A673 (cell line): ENCODE measurements at regions not wholly inside any gene's neighbourhood (a gene's known extent, or its start where the extent isn't known, plus 50 kb on each side); places are given as distances from the start of the nearest gene placed in this dataset.

ENCODE experiments used
- BruUV-seq: library from RNA; stranded (reverse); fragments of 400-500 nt; replicated peaks from 2 replicates; lab custom pipeline; 2021; lab: Mats Ljungman, UMichigan
- CTCF ChIA-PET: fragments of 300-600 bp; sonication (Branson Sonifier 250); formaldehyde crosslinking; loops from one replicate; lab custom pipeline; 2022; ENCODE audit warnings: antibody characterized with exemption; lab: Charles Lee
- POLR2A ChIA-PET: fragments of 300-600 bp; sonication (Branson Sonifier 250); formaldehyde crosslinking; loops from one replicate; lab custom pipeline; 2022; ENCODE audit warnings: antibody characterized with exemption; ENCODE audit not compliant: low non-redundant PET; lab: Charles Lee
- DNase-seq: peaks from one replicate; pipeline ENCODE4 v3.0.0-alpha.2; 2015; ENCODE audit warnings: low spot score
- H3K27ac ChIP-seq: fragments of 200-600 bp; sonication (generic); 2 replicates; pipeline ENCODE4 v1.5.1; 2016; ENCODE audit warnings: mixed run types, low read depth, mild to moderate bottlenecking, mixed read lengths, antibody characterized with exemption, low read length; ENCODE audit not compliant: poor library complexity, severe bottlenecking
- H3K27me3 ChIP-seq: fragments of 200-600 bp; sonication (generic); replicated peaks from 2 replicates; pipeline ENCODE4 v1.6.1; 2017; ENCODE audit warnings: mixed run types, low read depth, mild to moderate bottlenecking, mixed read lengths, antibody characterized with exemption, low read length; ENCODE audit not compliant: insufficient read depth, poor library complexity
- H3K36me3 ChIP-seq: fragments of 200-600 bp; sonication (generic); 2 replicates; pipeline ENCODE4 v1.6.1; 2016; ENCODE audit warnings: mixed run types, mild to moderate bottlenecking, mixed read lengths, antibody characterized with exemption, low read length; ENCODE audit not compliant: insufficient read depth, poor library complexity, severe bottlenecking
- H3K4me1 ChIP-seq: fragments of 200-600 bp; sonication (generic); 2 replicates; pipeline ENCODE4 v1.6.1; 2017; ENCODE audit warnings: mixed run types, mild to moderate bottlenecking, mixed read lengths, antibody characterized with exemption, low read length; ENCODE audit not compliant: insufficient read depth, poor library complexity, severe bottlenecking
- H3K4me3 ChIP-seq: fragments of 200-600 bp; sonication (generic); 2 replicates; pipeline ENCODE4 v1.5.1; 2016; ENCODE audit warnings: low read depth, mixed run types, mild to moderate bottlenecking, mixed read lengths, low read length; ENCODE audit not compliant: poor library complexity, severe bottlenecking
- H3K9me3 ChIP-seq: fragments of 200-600 bp; sonication (generic); 2 replicates; pipeline ENCODE4 v1.6.1; 2016; ENCODE audit warnings: mixed run types, low read depth, mild to moderate bottlenecking, mixed read lengths, antibody characterized with exemption, low read length; ENCODE audit not compliant: poor library complexity, severe bottlenecking
- EZH2 ChIP-seq: fragments of 200-600 bp; sonication (generic); IDR thresholded peaks from 2 replicates; pipeline ENCODE4 v1.6.1; 2017; ENCODE audit warnings: borderline replicate concordance, low read depth, mild to moderate bottlenecking, mixed read lengths, antibody characterized with exemption, low read length; ENCODE audit not compliant: poor library complexity, severe bottlenecking
- intact Hi-C: fragments of 100-400 bp; cut with micrococcal nuclease; formaldehyde crosslinking; loops from one replicate; pipeline ENCODE4 v1.10.0; 2022; ENCODE audit not compliant: unreplicated experiment
- TF ChIP-seq, protein P1 (sequence below): fragments of 300-800, 200-600 bp; sonication (generic); conservative IDR thresholded peaks from 2 replicates; pipeline ENCODE4 v1.5.1; 2017; ENCODE audit warnings: low read depth, mild to moderate bottlenecking, antibody characterized with exemption, low read length, moderate library complexity, mixed read lengths

DNA sequence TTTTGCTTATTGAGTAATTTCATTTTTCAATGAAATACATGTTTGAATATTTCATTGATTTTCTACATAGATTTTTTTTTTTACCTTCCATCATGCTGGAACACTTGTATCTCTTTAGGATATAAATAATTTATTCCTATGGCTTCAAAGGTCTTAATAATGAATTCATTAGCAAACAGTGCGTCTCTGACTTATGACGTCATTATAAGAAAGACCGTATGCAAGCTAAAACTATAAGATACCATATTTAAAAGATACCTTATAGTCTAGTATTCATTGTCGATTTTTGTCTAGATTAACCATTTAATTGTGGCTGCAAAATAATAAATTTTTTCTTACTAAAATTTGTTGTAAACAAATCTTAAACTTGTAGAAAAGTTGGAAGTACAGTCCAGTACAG lies 187.7 kb upstream of the CHD1 start:
- H3K4me1 ChIP-seq, result no peaks in the 10 kb centered on the region
- H3K27me3 ChIP-seq, result no peaks in the 10 kb centered on the region
- no TSS peak for BruUV-seq
- intact Hi-C loops, result no loop called here
- no peak for TF ChIP-seq EZH2
- TF ChIP-seq, protein P1, sequence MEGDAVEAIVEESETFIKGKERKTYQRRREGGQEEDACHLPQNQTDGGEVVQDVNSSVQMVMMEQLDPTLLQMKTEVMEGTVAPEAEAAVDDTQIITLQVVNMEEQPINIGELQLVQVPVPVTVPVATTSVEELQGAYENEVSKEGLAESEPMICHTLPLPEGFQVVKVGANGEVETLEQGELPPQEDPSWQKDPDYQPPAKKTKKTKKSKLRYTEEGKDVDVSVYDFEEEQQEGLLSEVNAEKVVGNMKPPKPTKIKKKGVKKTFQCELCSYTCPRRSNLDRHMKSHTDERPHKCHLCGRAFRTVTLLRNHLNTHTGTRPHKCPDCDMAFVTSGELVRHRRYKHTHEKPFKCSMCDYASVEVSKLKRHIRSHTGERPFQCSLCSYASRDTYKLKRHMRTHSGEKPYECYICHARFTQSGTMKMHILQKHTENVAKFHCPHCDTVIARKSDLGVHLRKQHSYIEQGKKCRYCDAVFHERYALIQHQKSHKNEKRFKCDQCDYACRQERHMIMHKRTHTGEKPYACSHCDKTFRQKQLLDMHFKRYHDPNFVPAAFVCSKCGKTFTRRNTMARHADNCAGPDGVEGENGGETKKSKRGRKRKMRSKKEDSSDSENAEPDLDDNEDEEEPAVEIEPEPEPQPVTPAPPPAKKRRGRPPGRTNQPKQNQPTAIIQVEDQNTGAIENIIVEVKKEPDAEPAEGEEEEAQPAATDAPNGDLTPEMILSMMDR, result no peak
- POLR2A ChIA-PET, result no interaction called here
- no peaks in the 10 kb centered on the region for H3K9me3 ChIP-seq
- H3K27ac ChIP-seq, result no peak overlapping the region
- CTCF ChIA-PET, result no interaction called here
- no peak overlapping the region for H3K4me3 ChIP-seq
- H3K36me3 ChIP-seq, result no peaks in the 10 kb centered on the region
- DNase-seq, result no peak

DNA sequence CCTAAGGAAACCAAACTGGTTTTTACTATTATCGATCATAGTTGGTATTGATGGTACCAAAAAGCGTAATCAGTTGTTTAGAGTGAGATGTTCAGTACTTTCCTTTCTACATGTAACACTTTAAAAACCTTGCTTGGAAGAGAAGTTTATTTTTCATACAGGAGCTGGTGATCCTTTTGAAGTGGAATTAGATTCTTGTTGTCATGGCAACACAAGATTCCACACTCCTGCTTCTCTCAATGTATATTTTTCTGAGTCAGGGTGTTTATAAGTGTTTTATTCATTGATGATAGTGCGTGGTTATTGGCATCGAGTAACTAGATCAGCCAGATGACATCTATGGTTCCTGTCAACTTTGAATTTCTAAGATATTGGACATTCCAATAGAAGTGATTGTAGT lies 181.1 kb upstream of the CHD1 start:
- no peaks in the 10 kb centered on the region for H3K27me3 ChIP-seq
- DNase-seq, result no peak

DNA sequence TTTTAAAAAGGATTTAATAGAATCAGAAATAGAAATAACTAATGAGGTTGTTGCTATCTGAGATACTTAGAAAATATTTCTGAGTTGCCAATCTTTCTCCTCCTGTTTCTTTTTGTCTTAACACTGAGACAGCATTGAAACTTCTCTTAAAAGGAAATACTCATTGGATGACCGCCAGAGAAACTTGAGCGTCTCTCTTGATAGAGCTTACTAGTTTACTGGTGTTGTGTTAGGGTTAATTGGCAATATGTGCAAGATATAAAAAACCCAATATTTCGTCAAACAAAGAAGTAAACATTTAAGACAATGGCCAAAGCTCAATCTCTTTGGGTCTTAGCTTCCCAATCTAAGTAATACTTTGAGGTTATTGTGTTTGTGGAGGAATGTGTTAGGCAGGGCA lies 176.4 kb upstream of the CHD1 start:
- DNase-seq, result peak; percentile 53
- no peaks in the 10 kb centered on the region for H3K27me3 ChIP-seq
- no peak overlapping the region for H3K27ac ChIP-seq
- ChIA-PET CTCF (interaction anchor here (0.6 to 0.8 kb wide), 6 partner anchors 14 to 1671 kb away, joined by 3 to 12 read pairs (median 6); no protein-coding TSS in a partner anchor), POLR2A (no interaction called here)
- no TSS peak for BruUV-seq
- intact Hi-C loops, result loop anchor here (10.0 kb wide), 1 partner anchor 210 kb away; no protein-coding TSS in a partner anchor
- no peaks in the 10 kb centered on the region for H3K4me1 ChIP-seq
- TF ChIP-seq, protein P1, result no peak
- TF ChIP-seq EZH2, result no peak
- no peak overlapping the region for H3K4me3 ChIP-seq
- H3K36me3 ChIP-seq, result no peaks in the 10 kb centered on the region
- no peaks in the 10 kb centered on the region for H3K9me3 ChIP-seq

More for the DNA sequence above, 181.1 kb upstream of the CHD1 start:
- ChIA-PET POLR2A (no interaction called here), CTCF (no interaction called here)
- no TSS peak for BruUV-seq
- H3K36me3 ChIP-seq, result no peaks in the 10 kb centered on the region
- no peak overlapping the region for H3K4me3 ChIP-seq
- H3K9me3 ChIP-seq, result no peaks in the 10 kb centered on the region
- no peak for TF ChIP-seq EZH2
- TF ChIP-seq, protein P1, result no peak
- intact Hi-C loops, result loop anchor here (10.0 kb wide), 1 partner anchor 205 kb away; no protein-coding TSS in a partner anchor
- no peaks in the 10 kb centered on the region for H3K4me1 ChIP-seq
- H3K27ac ChIP-seq, result no peak overlapping the region
